HG03520 (cell line): ENCODE measurements at regions not wholly inside any gene's neighbourhood (a gene's known extent, or its start where the extent isn't known, plus 50 kb on each side); places are given as distances from the start of the nearest gene placed in this dataset.
A peak's percentile ranks its signal among the peaks of the same experiment; 100 is the strongest.

Experiments used
- ATAC-seq: cut with Tn5 transposase; IDR thresholded peaks from one replicate; pipeline ENCODE4 v1.9.1; 2021; ENCODE audit warnings: mild to moderate bottlenecking, moderate library complexity; ENCODE audit not compliant: unreplicated experiment

GRCh38 chr10:58932577-58933314 is 243.7 kb upstream of the PHYHIPL start:
- no peak for ATAC-seq

- no peak for ATAC-seq
These were observed 240.1 kb upstream of the PHYHIPL start for GRCh38 chr10:58936364-58936763.

GRCh38 chr10:58937423-58937822 is 239.0 kb upstream of the PHYHIPL start:
- ATAC-seq = no peak

- ATAC-seq = no peak
These were observed 233.7 kb upstream of the PHYHIPL start for GRCh38 chr10:58942724-58943123.

- no peak for ATAC-seq
These were observed 233.1 kb upstream of the PHYHIPL start for GRCh38 chr10:58943256-58943890.

DNA sequence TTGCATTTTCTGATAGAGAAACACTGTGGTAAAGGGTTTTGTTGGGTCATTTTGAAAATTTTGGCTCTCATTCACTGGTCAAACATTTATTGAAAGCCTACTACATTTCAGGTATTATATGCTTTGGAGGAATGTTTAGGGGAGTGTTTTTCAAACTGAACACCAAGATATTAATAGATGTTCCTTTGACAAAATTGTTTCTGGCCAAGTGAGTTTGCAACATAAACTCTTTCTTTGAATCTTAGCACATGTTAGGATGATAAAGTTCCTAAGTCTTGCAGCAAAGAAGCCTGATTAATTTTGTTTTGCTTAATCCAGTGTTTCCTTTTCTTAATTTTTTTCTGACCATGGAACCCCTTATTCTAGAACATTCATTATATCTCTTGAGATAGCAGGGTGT is 232.5 kb upstream of the PHYHIPL start:
- no peak for ATAC-seq

- no peak for ATAC-seq
These were observed 228.1 kb upstream of the PHYHIPL start for GRCh38 chr10:58948303-58948702.

DNA sequence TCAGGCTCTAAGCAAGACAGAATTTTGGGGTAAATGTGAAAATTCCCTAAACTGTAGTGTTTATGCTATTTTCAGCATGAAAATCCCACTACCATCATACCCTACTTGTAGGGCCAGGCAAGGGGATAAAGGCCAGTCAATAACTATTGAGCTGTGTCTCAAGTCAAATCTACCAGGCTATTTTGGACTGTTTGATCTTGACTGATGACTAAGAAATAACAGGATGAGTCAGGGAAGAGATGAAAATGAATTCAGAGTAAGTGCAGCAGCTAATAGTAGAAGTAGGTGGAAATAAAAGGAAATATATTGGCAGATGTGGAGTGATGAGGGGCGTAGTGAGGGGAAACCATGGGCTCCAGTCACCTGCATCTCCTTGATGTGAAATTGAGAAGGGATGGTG is 225.8 kb upstream of the PHYHIPL start:
- ATAC-seq = no peak

- ATAC-seq = no peak
These were observed 225.4 kb upstream of the PHYHIPL start for GRCh38 chr10:58951087-58951486.

DNA sequence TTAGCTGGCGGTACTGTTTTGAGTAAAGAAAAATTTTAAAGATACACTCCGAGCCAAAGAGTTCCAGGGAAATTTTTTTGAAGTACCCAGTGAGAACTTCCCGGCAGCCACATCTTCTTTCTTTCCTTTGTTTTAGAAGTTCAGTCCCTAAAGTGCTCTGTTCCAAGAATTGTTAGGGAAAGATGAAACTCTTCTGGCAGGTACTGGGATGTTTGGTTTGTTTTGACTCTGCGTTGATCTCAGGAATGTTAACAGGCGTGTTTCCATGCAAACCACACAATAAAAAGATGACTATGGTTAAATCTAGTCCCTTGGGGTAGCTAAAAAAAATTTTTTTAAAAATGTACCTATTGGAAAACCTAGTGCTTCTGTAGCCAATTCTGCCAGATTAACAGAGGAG is 224.7 kb upstream of the PHYHIPL start:
- no peak for ATAC-seq

DNA sequence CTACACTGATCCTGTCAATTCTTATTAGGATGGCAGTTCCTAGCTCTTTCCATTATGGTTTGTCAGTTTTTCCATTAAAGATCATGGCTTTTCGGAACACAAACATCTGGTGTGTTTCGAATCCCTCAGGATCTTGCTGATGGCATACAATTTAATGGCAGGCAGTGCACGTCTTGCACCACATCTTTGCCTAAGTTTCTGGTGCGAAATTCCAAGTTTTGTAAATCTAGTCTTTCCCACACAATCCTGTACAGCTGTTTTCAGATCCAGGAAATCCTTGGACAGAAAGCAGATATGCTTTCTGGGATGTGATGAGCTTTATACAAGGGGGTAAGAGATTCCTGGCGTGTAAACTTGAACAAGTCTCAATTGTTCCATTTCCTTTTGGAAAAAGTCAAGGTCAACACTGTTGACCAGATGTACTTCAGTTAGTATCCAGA is 224.3 kb upstream of the PHYHIPL start:
- no peak for ATAC-seq

GRCh38 chr10:58952747-58953466 is 223.5 kb upstream of the PHYHIPL start:
- peak; percentile 75 for ATAC-seq

- no peak for ATAC-seq
These were observed 222.3 kb upstream of the PHYHIPL start for GRCh38 chr10:58954178-58954577.

DNA sequence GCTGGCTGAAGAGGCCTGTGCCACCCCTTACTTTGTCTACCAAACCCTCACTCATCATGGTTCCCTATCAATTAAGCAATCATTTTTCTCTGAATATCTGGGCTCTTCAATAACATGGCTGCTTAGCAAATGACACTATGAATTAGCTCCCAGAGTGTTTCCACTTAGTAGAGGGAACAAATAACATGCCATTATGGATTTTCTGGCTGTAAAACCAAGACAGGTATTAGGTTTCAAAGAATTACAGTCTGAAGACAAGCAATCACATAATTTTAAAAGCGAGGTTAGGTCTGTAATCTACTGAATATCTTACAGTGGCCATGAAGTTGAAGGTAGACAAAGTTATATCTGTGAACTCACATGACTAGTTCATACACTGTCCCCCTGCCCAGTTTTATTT is 220.8 kb upstream of the PHYHIPL start:
- ATAC-seq = no peak

DNA sequence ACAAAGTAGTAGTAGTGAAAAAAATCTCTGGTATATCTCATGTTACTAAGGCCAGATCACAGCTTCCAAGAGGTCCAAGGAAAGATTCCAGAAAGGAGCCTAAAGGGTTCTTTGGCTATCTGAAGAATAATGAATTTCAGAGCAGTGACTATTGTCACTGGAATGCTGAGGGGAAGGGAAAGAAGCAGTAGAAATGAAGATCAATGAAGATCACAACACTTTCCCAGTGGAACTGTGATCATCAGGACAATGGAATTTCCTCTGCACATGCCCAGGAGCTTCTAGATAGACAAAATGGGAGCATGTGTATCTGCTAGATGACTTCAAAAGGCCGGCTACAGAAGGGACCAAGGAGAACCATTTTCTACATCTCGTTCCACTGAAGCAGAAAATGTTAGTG is 219.5 kb upstream of the PHYHIPL start:
- no peak for ATAC-seq

GRCh38 chr10:58957517-58957916 is 218.9 kb upstream of the PHYHIPL start:
- ATAC-seq = no peak

DNA sequence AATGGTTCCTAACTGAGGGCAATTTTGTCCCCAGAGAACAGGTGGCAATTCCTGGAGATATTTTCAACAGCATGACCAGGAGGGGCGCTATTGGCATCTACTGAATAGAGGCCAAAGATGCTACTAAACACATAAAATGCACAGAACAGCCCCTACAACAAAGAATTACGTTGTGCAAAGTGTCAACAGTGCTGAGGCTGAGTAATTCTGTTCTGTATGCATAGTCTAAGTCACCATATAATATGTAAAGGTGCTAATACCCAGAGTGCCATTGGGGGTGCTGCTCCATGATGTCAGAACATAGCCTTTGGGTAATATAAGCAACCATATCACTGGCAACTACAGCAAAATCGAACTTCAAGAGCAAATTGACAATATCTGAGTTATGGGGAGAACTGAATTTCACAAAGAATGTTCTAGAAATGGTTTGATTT is 213.3 kb upstream of the PHYHIPL start:
- ATAC-seq = no peak

DNA sequence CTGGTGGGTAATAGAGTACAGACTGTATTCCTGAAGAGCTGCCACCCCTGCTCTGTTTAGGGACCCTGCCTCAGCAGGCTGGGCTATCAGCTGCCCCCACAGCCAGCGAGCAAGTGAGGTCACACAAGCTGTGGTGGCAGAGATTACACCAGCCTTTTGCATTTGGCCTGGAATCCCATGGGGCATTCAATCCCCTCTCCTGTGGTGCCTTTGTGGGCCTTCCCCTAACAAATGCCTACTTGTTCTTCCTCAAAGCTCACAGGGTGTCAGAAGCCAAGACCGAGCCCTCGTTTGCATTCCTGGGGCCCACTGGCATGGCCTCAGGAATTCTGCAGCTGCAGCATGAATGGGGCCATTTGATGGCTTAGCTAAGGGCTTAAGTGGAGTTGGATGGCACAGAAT is 212.7 kb upstream of the PHYHIPL start:
- ATAC-seq = no peak

DNA sequence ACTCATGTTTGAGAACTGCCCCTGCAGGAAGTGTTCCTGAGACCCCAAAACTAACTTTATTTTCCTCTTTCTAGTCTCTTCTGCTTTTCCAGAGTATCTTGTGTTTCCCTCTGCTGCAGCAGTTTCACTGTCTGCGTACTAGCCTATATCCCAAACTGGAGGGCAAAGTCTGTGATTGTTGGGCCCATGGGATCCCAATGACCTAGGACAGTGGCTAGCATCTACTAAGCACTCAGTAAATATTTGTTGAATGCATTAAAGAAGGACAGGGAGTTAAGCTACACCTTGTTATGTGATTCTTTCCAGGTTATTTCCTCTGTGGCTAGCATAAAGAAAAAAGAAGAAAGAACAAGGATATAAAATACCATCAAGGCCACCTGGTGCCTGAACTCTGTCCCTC is 210.6 kb upstream of the PHYHIPL start:
- ATAC-seq = no peak

DNA sequence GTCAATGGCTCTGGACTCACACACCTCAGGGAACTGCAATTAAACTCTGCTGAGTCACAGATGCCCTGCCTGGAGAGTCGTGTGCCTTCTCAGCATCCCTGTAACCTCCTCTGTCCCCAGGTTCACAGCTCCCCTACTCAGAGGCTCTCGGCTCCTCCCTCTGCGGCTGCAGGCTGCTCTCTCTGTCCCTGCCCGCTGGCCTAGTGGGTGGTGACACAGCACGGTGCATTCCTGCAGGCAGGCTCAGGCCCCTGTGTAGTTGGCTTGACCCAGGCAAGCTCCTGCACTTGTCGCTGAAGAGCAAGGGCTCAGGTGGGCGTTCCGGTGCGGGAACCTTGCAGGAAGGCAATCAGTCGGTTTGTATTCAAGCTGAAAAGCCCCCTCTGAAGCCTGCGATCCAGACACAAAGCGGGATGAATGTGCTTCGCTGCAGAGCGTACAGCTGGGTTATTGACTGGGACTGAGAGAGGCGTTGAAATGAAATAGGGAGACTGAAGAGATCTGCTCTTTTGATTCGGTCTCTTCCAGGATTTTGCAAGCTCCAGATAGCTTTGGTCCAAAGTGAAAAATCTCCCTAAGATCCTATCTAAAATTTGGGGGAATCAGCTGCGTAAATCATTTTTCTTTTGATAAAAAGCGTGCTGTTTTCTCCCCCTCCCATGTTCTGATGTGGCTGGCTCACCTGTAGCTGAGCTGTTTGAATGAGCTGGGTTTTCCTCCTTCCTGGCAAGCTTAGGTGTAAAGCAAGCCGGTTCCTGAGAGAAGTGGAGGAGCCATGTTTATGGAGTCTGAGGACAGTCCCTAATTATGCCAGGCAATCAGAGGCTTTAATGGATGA is 208.7 kb upstream of the PHYHIPL start:
- peak; percentile 44 for ATAC-seq

DNA sequence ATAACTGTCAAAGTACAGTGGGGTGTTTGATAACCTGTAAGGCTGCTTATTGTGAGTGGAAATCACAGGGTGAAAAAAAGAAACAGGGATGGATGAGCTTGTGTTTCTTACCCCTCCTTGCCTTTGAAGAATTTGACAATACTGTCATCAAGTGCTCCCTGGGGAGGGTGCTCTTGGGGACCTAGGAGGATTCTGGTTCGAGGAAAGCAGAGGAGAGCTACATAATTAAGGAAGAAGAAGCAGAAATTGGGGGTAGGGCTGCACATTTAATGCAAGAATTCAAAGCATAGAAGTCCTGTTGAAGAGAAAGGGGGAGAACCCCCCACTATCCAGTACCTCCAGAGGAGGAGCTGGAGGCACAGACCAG is 208.1 kb upstream of the PHYHIPL start:
- ATAC-seq = no peak
